HG03442 (cell line): ENCODE measurements at regions not wholly inside any gene's neighbourhood (a gene's known extent, or its start where the extent isn't known, plus 50 kb on each side); places are given as distances from the start of the nearest gene placed in this dataset.
"Not testable (repeated sequence)": the region's sequence is repeated elsewhere in the genome, so short reads cannot be mapped to it uniquely, and the experiment has no call there.

Experiments used
- ATAC-seq: cut with Tn5 transposase; IDR thresholded peaks from one replicate; pipeline ENCODE4 v1.9.1; 2021; ENCODE audit warnings: mild to moderate bottlenecking, moderate library complexity; ENCODE audit not compliant: unreplicated experiment

DNA sequence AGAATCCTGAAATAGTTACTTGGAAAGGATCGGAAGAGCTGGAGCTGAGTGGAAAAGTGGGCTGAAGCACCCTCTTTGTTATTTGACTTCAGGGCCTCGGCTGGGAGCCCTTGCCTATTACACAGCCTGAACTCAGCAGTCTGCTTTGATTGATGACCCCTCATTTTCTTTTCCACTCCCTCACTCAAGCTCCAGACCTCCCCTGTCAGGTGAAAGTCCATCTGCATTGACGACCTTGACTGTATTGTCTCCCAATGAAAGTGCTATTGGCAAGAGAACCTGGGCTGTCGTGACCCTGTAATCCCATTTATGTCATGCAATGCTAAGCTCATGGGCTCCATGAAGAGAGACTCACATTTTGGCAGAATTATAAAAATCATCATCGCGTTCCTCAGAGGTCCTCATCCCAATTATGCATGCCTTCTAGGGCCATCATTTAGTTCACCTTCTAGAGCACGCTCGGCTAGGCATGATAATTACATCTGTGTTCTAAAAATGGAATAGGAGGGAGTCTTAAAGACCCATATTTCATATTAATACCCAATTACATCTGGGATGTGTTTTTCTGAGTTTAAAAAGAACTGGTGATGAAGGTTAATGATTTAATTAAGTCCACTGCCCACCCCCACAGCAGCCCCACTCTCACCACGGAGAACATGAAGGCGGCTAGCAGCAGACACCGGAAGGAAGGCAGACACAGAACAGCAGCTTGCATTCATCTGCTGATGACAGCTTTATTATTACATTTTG, 472.5 kb downstream of the PID1 start:
- ATAC-seq, result no peak

DNA sequence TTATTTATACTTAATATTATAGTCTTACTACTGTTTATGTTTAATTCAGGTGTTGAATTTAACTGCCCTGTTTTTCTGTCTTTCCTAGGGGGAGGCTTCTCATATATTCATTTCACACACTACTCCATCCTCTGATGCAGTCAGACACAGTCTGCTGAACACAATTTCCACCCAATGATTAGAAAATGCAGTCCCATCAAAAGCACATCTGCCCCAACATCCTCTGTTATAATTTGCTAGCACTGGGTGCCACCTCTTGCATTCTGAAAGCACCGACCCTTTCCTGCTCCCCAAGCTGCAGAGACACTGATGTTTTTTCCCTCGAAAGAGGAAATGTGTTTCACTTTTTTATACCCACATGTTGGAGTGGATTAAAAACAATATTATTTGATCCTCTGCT, 474.7 kb downstream of the PID1 start:
- ATAC-seq, result no peak

GRCh38 chr2:228793116-228793515, 478.0 kb downstream of the PID1 start:
- ATAC-seq, result no peak

- ATAC-seq, result no peak
These were observed 484.2 kb downstream of the PID1 start for GRCh38 chr2:228786901-228787300.

DNA sequence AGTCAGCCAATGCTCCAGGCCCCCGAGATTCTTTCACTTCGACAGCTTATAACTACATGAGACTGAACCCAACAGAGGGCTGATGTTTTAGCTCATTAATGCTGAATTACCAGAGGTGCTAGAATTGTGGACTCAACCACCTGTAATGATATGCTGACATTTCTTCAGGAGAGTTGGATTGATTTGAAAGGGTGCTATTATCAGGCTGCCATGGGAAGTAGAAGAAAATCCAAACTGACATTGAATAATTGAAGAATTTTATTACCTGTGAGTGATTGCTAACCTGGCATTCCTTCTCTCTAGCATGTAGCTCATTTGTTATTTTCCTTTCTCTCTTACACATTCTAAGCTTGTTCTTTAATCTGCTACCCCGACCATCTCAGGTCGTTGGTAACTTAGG, 488.8 kb downstream of the PID1 start:
- ATAC-seq, result no peak

DNA sequence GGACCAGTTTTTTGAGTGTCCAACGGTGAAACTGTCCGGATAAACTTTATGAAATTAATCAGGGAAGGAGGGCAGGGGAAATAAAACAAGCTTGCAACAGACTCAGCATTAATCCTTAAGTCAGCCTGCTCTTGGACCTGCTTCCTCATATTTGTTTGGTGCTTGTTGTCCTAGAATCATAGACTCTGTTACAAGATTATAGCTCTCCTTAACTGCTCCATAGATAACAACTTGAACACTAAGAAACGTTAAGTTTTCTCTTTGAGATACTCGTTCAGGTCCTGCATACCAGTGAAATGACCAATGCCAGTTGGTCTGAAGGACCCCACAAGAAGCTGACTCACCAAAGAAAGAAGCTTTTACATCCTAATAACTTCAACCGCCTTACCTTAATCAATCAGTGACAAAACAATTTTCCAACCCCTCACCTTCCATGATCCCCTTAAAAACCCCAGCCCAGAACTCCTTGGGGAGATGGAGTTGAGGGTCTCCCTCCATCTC, 493.2 kb downstream of the PID1 start:
- no peak for ATAC-seq

GRCh38 chr2:228774548-228774947, 496.5 kb downstream of the PID1 start:
- no peak for ATAC-seq

DNA sequence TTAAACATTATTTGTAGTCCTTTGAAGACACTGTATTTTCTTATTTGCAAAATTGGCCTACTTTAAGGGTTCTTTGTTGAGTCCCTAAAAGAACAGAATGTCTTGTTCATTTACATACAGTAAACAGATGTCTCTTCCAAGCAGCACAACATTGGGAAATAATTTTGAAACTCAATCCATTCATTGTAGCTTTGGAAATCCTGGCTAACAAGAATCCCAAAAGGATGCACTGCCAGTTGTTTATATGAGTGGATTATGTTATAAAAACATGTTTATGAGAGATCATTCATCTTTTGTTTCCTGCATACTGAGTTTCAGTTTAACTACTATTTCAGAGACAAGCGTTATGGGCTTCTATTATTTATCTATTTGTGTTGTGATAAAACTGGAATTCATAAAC, 499.3 kb downstream of the PID1 start:
- no peak for ATAC-seq

DNA sequence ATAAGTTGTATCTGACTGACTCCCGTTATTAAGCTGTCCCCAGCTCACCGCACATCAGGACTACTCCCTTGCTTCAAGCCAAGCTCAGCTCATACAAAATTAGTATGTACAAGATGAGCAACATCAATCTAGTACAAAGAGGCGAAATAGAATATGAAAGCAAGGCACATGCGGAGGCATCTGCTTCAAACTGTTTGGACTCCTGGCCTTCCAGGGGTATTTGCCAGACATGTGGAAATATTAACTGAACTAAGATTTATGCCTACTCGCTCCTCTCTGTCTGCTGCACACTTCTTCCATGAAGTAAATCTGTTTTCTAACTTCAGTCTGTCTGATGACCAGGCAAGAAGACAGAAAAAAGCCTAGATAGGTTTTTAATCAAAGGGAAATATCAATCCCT, 499.8 kb downstream of the PID1 start:
- ATAC-seq, result no peak

GRCh38 chr2:228768818-228769217, 502.3 kb downstream of the PID1 start:
- ATAC-seq, result no peak

DNA sequence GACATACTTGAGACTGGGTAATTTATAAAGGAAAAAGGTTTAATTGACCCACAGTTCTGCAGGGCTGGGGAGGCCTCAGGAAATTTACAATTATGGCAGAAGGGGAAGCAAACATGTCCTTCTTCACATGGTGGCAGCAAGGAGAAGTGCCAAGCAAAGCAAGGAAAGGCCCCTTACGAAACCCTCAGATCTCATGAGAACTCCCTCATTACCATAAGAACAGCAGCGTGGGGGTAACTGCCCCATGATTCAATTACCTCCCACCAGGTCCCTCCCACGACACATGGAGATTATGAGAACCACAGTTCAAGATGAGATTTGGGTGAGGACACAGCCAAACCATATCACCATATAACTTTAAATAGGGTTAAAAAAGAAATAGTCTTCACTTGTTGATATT, 502.9 kb downstream of the PID1 start:
- not testable (repeated sequence) for ATAC-seq

- no peak for ATAC-seq
These were observed 503.9 kb downstream of the PID1 start for GRCh38 chr2:228767196-228767595.

DNA sequence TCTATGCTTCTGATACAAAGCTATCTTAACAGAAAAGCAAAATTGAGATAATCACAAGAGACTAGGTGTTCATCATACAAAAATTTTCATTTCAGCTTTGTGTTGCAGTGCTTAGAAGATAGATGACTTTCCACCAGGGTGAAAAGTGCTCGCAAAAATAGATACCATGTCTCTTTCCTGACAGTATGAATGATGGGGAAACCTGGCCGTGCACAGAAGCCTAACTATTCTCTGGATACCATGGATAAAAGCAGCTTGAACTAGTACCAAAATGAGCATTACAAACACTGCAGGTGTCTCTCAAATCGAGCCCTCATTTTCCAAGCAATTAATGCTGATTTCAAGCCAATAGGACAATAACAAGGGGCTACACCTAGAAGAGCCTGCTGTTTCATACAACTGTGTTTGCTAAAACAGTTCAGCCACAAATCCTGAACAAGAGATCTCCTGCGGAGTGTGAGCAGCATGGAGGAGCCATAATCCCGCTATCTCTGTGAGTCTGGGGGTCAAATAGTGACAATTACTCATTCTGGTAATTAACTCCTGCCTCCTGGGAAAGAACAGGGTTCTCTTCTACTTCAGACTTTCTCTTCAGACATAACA, 507.6 kb downstream of the PID1 start:
- no peak for ATAC-seq

- no peak for ATAC-seq
These were observed 508.5 kb downstream of the PID1 start for GRCh38 chr2:228762565-228762964.

DNA sequence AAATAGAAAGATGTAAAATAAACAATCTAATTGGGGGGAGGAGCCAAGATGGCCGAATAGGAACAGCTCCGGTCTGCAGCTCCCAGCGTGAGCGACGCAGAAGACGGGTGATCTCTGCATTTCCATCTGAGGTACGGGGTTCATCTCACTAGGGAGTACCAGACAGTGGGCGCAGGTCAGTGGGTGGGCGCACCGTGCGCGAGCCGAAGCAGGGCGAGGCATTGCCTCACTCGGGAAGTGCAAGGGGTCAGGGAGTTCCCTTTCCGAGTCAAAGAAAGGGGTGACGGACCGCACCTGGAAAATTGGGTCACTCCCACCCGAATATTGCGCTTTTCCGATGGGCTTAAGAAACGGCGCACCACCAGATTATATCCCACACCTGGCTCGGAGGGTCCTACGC, 515.4 kb downstream of the PID1 start:
- not testable (repeated sequence) for ATAC-seq

- no peak for ATAC-seq
These were observed 523.6 kb downstream of the PID1 start for GRCh38 chr2:228747483-228747882.

- no peak for ATAC-seq
These were observed 532.3 kb downstream of the PID1 start for GRCh38 chr2:228738671-228739380.

- no peak for ATAC-seq
These were observed 535.4 kb downstream of the PID1 start for GRCh38 chr2:228735697-228736096.

DNA sequence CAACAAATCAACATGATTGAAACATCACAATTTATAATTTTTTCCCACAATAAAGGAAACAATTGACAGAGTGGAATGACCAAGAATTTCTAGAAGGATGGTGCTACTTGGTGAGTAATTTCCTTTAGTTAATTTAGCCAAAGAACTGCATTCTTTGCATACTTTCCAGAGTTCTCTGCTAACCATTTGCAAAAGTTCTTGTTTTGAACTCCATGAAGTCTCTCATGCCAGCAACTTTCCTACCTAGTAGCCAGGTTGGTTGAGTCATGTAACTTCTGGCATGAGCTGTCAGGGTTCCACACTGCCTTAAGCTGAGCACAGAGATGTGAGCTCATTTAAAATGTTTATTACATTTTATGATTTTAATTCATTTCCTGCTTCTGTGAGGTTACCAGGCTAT, 539.6 kb downstream of the PID1 start:
- no peak for ATAC-seq

DNA sequence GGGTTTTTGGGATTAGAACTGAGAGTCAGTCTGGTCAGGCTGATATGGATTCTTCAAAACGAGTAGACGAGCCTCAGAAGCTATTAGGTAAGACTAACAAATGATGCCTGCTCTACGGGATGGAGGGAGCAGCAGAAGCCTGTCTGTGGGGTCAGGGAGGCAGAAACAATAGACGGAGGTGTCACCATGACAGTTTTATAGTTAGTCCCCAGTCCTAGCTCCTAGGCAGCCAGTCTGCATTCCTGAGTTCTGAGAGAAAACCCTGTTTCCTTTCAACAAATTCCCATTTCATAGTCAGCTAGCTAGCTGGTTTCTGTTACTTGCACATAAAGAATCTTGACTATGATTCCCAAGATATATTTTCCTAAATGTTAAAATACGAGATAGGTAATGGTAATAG, 542.1 kb downstream of the PID1 start:
- ATAC-seq, result no peak

DNA sequence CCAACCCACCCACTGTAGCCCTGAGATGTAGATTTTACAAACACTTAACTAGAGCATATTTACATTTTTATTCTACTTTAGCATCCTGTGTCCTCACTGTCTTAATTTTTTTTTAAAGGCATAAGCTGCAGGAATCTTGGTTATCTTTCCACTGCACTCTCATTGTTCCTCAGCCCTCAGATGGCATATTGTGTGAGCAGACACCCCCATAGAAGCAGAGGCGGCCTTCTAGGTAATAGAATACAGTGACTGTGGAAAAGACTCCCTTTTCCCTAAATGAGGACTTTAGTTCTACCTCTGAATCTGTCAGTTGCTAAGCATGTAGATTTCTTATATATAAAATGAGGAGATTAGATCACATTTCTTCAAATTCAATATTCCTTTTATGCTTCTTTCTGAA, 543.5 kb upstream of the SPHKAP start:
- ATAC-seq, result no peak

DNA sequence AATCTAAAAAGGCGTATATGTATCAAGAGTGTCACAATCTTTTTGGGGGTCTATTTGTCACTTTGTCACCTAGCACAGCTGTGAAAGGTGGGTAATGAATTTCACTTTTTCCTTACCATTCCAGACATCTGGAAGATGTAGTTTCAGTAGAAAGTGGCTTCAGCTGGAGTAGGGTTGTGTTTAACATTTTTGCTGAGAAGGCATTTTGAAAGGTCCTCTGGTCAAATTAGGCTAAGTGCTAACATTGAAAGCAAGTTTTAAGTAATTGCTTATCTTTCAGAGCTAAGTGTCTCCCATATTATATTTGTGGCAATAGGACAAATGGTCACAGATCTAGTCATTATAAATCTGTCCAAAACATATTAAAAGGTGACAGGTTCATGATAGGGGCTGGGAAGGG, 542.1 kb upstream of the SPHKAP start:
- no peak for ATAC-seq
